ENCODE measurements at regions not wholly inside any gene's neighbourhood (a gene's known extent, or its start where the extent isn't known, plus 50 kb on each side); places are given as distances from the start of the nearest gene placed in this dataset.

DNA sequence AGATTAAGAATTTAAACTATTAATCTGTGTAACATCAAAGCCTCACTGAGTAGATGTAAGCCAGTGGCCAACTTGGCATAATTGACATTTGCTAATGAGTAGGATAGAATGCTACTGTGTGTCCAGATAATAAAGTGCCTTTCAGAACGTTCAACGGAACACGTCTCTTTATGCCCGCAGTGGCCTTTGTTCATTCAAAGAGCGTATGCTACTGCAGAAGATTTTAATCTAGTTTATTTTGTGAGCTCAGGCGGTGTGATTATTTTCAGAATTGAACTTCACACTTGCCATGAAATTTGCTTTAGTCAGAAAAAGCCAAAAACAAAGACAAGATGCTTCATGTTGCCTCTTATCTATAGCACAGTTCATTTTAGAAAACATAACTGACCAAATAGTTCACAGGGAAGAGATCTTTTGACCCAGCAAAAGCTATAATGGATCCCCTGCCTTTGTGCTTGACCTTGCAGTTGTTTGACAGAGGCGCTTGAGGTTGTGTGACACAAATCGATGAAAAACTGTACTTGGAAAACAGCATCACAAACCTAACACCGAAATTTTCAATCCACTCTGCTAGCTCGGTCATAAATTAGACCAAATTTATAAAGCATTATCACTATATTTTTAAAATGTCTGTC, 530.9 kb upstream of the TYRP1 start:
- TF ChIP-seq, protein P1, sequence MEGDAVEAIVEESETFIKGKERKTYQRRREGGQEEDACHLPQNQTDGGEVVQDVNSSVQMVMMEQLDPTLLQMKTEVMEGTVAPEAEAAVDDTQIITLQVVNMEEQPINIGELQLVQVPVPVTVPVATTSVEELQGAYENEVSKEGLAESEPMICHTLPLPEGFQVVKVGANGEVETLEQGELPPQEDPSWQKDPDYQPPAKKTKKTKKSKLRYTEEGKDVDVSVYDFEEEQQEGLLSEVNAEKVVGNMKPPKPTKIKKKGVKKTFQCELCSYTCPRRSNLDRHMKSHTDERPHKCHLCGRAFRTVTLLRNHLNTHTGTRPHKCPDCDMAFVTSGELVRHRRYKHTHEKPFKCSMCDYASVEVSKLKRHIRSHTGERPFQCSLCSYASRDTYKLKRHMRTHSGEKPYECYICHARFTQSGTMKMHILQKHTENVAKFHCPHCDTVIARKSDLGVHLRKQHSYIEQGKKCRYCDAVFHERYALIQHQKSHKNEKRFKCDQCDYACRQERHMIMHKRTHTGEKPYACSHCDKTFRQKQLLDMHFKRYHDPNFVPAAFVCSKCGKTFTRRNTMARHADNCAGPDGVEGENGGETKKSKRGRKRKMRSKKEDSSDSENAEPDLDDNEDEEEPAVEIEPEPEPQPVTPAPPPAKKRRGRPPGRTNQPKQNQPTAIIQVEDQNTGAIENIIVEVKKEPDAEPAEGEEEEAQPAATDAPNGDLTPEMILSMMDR (conservative IDR thresholded peaks at IDR 0.05; ENCODE audit: low read depth, low read length): no peak
- TF ChIP-seq EZH2 (IDR thresholded peaks at IDR 0.05; ENCODE audit: borderline replicate concordance, low read depth, low read length, poor library complexity, severe bottlenecking): no peak
